HG03280 (cell line): ENCODE measurements at regions not wholly inside any gene's neighbourhood (a gene's known extent, or its start where the extent isn't known, plus 50 kb on each side); places are given as distances from the start of the nearest gene placed in this dataset.
"Not testable (repeated sequence)": the region's sequence is repeated elsewhere in the genome, so short reads cannot be mapped to it uniquely, and the experiment has no call there.

Experiments used
- ATAC-seq: cut with Tn5 transposase; IDR thresholded peaks from one replicate; pipeline ENCODE4 v1.9.1; 2021; ENCODE audit warnings: mild to moderate bottlenecking, moderate library complexity; ENCODE audit not compliant: unreplicated experiment

GRCh38 chr3:176651622-176652021 lies 545.7 kb downstream of the TBL1XR1 start:
- ATAC-seq, result no peak

- ATAC-seq, result no peak
Observed at GRCh38 chr3:176650478-176650877, 546.8 kb downstream of the TBL1XR1 start.

- ATAC-seq, result no peak
Observed at GRCh38 chr3:176647987-176648386, 549.3 kb downstream of the TBL1XR1 start.

GRCh38 chr3:176633511-176633910 lies 563.8 kb downstream of the TBL1XR1 start:
- no peak for ATAC-seq

- no peak for ATAC-seq
Observed at GRCh38 chr3:176632925-176633324, 564.4 kb downstream of the TBL1XR1 start.

GRCh38 chr3:176631165-176631564 lies 566.1 kb downstream of the TBL1XR1 start:
- ATAC-seq, result no peak

- no peak for ATAC-seq
Observed at GRCh38 chr3:176628101-176628639, 569.1 kb downstream of the TBL1XR1 start.

GRCh38 chr3:176623468-176624150 lies 573.7 kb downstream of the TBL1XR1 start:
- no peak for ATAC-seq

- no peak for ATAC-seq
Observed at GRCh38 chr3:176619833-176620232, 577.4 kb downstream of the TBL1XR1 start.

- no peak for ATAC-seq
Observed at GRCh38 chr3:176615826-176616225, 581.5 kb downstream of the TBL1XR1 start.

- no peak for ATAC-seq
Observed at GRCh38 chr3:176611703-176612102, 585.6 kb downstream of the TBL1XR1 start.

- ATAC-seq, result no peak
Observed at GRCh38 chr3:176609361-176609760, 587.9 kb downstream of the TBL1XR1 start.

GRCh38 chr3:176605553-176605952 lies 591.7 kb downstream of the TBL1XR1 start:
- ATAC-seq, result not testable (repeated sequence)

- ATAC-seq, result no peak
Observed at GRCh38 chr3:176595307-176595706, 602.0 kb downstream of the TBL1XR1 start.

GRCh38 chr3:176590722-176591121 lies 606.6 kb downstream of the TBL1XR1 start:
- no peak for ATAC-seq

GRCh38 chr3:176587089-176587488 lies 610.2 kb downstream of the TBL1XR1 start:
- no peak for ATAC-seq

- ATAC-seq, result no peak
Observed at GRCh38 chr3:176584413-176585176, 612.7 kb downstream of the TBL1XR1 start.

- no peak for ATAC-seq
Observed at GRCh38 chr3:176583956-176584355, 613.3 kb downstream of the TBL1XR1 start.

GRCh38 chr3:176581589-176581988 lies 615.7 kb downstream of the TBL1XR1 start:
- ATAC-seq, result no peak

GRCh38 chr3:176579711-176580185 lies 617.5 kb downstream of the TBL1XR1 start:
- no peak for ATAC-seq

GRCh38 chr3:176578316-176578715 lies 619.0 kb downstream of the TBL1XR1 start:
- no peak for ATAC-seq

GRCh38 chr3:176577447-176577846 lies 619.8 kb downstream of the TBL1XR1 start:
- ATAC-seq, result no peak
